HG03439 (cell line): ENCODE measurements at regions not wholly inside any gene's neighbourhood (a gene's known extent, or its start where the extent isn't known, plus 50 kb on each side); places are given as distances from the start of the nearest gene placed in this dataset.
"Not testable (repeated sequence)": the region's sequence is repeated elsewhere in the genome, so short reads cannot be mapped to it uniquely, and the experiment has no call there.

Experiments used
- ATAC-seq: cut with Tn5 transposase; IDR thresholded peaks from one replicate; pipeline ENCODE4 v1.9.1; 2021; ENCODE audit warnings: mild to moderate bottlenecking, moderate library complexity; ENCODE audit not compliant: unreplicated experiment

DNA sequence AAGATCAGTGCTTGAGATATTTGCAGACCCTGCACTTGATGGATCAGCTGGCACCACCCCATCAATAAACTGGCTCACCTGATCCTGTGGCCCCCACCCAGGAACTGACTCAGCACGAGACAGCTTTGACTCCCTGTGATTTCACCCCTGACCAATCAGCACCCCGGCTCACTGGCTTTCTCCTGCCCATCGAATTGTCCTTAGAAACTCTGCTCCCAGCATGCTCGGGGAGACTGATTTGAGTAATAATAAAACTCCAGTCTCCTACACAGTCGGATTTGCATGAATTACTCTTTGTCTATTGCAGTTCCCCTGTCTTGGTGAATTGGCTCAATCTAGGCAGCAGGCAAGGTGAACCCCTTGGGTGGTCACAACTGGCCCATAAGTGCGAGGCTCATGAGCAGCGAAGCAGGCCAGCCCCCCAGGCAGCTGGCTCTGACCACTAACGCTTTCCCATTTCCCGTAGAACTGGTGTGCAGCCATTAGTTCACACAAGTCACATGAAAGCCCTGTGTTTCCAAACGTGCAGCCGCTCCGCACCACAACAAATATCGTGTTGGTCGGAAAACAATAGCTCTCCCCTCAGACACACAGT is 79.6 kb downstream of the RSPH3 start:
- ATAC-seq = no peak

DNA sequence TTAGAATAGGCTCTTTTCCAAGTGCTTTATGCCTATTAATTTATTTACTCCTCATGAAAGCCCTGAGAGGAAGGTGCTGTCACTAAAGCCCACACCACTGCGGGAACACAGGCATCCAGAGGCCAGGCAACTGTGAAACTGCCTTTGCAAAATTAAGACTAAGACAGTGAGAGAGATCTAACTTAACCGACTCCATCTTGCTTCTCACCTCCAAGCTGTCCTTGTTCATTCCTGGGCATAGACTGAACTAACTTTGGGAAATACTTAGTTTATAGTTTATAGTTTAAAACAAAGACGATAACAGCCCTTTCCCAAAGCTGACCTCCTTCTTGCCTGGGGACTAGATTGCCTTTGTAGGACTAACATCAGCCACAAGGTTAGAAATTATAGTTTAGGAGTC is 80.1 kb downstream of the RSPH3 start:
- ATAC-seq = no peak

DNA sequence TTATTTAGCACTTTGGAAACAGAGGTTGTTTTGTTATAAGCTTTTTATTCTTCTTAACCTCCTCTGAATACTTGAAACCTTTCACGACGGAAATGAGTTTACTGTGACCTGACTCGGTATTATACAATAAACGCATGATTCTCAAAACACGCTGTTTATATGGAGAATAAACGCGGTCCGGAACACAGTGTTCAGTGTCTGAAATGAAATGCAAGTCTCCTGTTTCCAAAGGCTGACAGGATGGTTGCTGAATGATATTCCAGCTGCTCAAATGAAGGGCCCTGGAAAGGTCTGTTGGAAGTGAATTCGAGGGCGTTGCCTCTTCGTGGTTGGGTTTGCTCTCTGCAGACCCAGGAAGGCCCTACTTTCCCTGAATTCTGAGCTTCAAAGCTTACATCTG is 83.4 kb downstream of the RSPH3 start:
- no peak for ATAC-seq

DNA sequence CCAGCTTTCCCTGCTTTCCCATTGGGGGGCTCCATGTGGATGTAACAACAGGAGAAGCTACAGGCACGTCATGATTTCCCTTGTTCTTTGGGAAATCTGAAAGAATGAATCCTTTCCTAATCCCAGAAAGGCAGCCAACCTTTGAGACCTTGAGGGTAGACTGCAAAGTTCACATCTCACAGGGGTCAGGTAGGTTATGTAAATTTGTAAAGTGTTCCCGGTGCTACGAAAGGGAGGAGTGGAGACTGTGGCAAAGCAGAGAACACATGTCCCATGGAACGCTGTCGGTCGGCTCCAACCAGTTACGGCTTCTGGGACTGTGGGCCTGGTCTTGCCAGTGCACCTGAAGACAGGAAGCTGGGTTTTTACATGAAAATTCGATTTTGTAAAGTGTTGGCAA is 85.1 kb downstream of the RSPH3 start:
- no peak for ATAC-seq

DNA sequence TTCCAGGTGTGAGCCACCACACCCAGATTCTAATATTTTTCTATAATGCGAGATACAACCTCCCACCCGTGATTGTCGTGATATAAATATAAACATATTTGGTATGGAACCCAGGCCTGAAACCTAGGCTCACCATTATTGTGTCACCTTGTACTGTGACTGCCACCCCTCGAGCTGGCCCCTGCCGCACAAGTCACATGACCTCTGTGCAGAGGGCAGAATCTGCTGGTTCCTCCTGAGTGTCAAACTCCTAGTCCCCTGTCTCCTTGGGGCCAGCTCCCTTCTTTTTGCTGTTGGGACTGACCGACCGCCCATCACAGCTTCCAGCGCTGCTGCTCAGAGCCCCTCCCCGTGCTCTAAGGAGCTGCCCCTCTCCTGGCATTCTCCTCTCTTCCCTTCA is 86.4 kb downstream of the RSPH3 start:
- ATAC-seq = no peak

DNA sequence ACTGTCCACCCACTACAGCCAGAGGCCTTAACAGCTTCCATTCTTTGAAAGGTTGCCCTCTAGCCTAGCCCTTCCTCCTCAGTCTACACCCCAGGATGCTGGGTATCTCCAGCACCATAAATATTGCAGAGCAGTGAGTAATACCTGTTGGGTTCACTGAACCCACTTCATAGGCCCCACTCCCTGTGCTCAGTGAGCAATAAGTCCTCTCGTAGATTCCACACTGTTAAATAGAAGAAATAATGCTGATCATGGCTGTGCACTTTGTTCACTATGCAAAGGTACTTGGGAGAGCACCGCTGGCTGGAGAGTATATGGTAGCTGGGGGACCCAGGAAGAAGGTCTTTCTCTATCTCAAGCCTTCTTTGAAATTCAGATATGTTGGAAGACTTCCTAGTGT is 87.3 kb downstream of the RSPH3 start:
- no peak for ATAC-seq

DNA sequence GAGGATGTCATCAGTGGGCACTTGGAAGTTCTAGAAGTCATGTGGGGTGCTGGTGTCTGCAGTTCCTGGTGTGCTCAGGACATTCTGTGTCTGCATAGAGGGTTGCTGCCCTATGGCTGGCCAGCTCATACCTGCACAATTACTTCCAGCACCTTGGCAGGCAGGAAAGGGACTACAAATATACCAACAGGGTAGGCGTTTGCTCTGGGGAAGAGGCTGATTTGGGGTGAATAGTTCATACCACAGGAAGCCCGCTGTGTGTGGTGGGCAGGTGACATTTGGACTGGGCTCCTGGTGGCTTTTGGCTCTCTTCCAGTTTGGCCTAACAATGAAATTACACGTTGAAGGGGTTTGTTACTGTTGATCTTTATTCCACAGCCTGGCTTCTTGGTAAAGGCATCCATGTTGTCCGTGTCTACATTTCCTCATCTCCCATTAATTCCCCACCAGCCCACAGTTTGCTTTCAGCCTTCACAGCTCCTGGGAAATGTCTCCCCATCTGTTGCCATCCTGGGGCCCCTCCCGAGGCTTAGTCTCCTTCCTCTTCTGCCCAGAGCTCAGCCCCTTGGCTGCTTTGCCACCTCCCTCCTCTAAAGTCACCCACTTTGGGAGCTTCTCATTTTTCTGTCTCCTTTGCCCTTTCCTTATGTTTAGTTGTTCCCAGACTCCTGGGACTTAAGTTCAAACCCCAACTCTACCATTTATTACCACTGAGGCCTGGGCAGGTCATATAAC is 88.1 kb downstream of the RSPH3 start:
- no peak for ATAC-seq

DNA sequence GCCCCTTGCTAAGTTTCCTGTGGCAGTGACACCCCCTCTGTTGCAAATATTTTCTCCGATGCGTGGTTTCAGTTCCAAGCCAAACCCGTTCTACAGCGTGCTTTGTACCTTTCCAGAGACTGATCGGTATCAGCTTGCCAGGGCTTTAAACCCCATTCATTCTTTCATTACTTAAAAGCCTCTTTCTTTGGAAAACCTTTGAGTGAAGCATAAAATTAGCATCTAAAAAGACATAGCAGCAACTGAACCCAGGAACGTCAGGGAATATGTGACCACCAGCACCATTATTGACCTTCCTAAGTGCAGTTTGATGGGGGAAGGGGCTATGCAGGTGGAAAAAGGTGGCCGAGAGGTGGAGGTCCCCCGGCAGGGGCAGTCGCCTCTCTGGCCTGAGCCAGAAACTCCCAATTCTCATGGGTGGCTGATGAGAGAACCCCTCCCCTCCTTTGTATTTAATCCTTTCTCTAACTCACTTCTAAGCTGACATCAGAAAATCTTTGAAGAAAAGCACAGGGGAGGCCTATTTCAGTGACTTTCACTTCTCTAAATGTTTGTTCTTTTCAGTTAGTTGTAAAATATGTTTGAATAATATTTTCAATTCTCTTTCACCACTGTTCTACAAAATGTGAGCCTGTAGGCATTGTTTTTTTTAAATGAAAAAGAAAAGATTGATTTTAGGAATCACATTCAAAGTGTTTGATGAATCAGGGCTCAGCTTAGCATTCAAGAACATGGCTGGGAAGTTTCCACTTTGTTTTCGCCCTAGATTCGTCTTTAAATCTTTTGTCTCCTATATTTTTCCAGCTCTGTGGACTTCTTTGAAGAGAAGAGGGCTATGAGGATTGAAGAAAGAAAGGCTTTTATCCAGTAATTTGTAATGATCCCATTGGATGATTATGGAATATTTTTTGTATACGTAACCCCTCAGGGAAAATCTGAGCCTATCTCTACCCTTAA is 89.2 kb downstream of the RSPH3 start:
- ATAC-seq = no peak

DNA sequence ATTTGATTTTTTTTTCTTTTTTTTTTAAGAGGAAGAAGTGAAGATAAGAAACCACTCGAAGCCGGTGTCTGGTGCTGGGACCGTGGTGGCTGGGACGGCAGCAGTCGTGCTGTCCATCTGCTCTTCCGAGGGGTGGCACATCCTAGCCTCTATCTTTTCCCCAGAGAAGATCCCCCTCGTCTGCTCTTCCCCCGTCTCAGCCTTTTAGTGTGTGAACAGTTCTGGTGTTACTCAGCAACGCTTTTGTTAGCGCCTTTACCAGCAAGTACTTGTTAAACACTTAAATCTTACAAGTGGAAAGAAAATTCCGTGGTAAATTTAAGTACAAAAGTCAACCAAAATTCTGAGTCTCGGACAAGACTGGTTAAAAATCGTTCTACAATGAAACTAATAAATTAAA is 90.1 kb downstream of the RSPH3 start:
- no peak for ATAC-seq

DNA sequence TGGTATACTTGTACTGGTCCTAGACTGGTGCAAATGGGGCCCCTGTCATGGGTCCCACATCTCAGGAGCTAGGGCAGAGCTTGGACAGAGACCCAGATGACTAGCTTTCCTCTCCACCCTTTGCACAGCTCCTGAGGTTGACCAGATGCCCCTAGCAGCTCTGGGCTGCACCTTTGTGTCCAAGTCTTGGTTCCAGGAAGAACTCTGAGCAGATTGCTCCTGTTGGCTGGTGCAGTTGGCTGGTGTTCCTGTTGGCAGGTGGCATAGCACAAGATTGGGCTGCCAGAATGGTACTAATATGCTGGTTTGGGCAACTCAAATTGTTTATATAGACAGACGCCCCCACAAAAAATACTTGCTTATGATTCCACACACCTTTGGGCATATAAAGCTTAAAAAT is 89.4 kb upstream of the EZR start:
- no peak for ATAC-seq

DNA sequence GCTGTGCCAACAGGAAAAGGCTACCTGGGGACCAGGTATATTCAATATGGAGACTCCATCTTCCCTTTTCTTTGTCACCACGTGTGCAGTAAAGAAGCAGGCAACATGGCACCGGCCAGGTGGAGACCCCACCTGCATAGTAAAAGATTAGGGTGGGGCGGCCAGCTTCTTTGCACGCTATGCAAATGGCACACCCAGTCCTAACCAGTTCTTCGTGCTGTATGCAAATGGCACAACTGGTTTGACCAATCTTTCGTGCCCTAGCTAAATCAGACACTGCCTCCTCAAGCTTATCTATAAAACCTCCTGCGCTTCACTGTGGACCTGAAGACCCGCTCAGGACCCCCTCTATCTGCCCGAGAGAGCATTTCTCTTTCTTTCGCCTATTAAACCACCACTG is 88.8 kb upstream of the EZR start:
- ATAC-seq = no peak

DNA sequence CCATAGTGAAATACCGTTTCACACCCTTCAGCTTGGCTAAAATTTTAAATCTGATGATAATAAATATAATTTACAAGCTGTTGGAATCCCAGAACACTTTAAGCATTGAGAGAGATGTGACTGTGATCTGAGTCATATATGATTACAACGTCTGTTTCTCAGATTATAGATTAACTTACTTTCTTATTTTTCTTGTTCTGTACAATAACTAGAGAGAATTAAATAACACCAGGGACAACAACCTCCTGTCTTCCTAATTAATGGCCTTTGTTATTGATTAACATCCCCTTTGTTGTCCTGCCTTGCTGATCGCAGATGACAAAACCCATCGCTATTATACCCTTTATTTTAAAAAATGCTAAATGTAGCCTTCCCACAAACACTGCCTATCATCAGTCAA is 87.8 kb upstream of the EZR start:
- no peak for ATAC-seq

DNA sequence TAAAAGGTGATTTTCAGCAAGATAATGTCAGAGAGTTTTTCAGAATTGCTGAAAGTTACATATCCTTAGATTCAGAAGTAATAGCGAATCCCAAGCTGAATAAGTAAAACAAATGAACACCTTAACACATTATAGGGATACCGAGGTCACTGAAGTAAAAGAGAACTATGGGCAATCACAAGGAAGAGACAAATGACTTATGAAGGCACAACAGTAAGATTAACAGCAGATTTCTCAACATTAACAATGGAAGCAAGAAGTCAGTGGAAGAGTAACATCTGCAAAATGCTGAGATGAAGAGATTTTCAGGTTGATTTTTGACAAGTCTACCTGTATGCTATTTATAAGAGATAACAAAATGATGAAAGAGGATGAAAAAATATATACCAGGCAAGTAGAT is 86.1 kb upstream of the EZR start:
- no peak for ATAC-seq

DNA sequence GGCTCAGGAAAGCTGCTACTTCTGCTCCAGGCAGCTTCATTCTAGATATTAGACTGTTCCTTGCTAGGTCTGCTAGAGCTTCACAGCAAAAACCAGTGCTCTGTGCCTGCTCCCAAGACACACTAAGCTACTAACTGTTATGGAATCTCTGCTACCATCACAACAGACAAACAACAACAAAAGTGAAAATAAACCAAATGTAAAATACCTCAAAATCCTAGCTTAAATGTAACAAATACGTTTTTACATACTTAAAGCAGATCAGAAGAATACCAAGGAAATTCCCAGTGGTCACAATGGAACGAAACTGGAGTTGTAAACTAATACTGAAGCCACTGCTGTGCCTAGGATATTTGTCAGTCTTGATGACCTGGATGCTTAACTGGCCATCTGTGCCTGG is 84.6 kb upstream of the EZR start:
- ATAC-seq = no peak

DNA sequence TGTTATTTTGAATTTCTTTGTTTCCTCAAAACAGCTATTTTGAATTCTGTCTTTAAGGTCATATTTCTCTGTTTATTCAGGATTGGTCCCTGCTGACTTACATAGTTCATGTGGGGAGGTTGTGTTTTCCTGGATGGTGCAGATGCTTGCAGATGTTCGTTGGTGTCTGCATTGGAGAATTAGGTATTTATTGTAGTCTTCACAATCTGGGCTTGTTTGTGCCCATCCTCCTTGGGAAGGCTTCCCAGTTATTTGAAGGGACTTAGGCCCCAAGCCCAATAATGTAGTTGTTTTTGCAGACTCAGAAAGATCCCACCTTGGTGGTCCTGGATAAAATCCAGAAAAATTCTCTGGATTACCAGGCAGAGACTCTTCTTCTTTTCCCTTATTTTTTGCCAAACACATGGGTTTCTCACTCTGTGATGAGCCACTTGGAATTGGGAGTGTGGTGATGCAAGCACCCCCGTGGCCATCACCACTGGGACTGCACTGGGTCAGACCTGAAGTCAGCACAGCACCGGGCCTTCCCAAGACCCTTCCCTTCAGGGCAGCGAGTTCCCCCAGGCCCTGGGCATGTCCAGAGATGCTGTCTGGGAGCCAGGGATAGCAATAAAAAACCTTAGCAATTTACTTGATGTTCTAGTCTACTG is 81.6 kb upstream of the EZR start:
- ATAC-seq = no peak

DNA sequence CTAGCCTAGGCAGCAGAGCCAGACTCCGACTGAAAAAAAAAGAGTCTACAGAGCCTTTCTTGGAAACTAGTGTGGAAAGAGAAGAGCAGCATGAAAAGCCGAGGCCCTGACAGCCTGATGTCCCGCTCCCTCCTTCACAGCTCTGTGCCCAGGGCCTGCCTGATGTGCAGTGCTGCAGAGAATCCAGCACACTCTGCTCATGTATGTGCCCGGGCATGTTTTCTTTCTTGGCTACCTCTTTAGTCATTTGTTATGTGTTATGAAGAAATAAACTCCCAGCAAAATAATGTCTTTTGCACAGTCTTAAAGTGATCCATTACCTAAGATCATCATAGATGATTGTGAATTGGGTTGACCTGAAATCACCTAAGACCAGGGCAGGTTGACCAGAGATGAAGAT is 78.1 kb upstream of the EZR start:
- ATAC-seq = no peak

DNA sequence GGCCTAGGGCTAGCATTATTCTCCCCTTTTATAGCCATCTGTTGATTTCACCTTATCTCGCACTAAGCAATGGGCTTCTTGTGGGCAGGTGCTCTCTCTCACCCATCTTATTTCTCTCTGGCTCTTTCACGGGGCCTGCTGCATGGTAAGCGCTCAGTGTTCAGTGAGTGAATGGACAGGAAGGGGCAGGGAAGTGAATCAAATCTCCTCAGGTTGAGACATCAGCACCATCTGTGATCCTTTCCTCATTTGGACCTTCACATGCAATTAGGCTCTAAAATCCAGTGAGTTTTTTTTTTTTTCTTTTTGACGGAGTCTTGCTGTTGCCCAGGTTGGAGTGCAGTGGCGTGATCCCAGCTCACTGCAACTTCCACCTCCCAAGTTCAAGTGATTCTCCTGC is 76.5 kb upstream of the EZR start:
- no peak for ATAC-seq

DNA sequence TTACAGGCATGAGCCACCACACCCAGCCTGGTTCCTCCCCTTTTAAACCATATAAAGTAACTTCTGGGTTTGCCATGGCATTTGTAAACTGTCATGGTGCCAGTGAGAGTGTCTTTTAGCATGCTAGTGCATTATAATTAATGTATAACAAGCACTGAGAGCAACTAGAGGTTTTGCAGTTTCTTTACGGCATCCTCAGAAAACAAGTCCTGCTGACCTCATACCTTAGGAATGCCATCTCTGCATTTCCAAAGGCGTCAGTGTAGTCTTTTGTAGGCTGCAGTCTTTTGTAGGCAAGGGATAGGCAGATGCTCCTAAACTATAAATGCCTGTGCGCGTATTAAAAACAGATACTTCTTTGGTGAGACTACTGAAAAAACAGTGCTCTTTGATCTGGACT is 75.0 kb upstream of the EZR start:
- ATAC-seq = no peak

DNA sequence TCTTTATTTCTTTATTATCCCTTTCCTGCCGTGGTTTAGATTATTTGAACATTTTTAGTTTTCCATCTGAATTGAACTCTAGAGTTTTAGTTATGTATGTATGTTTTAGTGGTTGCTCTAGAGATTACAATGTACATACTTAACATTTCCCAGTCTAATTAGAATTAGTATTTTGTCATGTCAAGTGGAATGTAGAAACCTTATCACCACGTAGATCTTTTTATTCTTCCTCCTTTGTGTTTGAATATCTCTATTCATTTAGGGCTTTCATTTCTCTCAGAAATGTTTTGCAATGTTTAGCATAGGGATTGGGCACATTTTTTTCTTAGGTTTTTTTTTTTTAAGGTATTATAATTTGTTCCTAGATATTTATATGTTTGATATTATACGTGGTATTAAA is 73.1 kb upstream of the EZR start:
- no peak for ATAC-seq

DNA sequence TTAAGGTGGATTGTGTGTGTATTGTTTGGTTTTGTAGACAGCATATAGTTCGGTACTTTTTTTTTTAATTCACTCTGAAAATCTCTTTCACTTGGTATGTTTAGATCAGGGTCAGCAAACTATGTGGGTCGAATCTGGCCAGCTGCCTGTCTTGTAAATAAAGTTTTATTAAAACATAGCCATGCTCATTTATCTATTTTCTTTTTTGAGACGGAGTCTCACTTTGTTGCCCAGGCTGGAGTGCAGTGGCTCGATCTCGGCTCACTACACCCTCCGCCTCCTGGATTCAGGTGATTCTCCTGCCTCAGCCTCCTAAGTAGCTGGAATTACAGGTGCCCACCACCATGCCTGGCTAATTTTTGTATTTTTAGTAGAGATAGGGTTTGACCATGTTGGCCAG is 72.4 kb upstream of the EZR start:
- ATAC-seq = not testable (repeated sequence)

DNA sequence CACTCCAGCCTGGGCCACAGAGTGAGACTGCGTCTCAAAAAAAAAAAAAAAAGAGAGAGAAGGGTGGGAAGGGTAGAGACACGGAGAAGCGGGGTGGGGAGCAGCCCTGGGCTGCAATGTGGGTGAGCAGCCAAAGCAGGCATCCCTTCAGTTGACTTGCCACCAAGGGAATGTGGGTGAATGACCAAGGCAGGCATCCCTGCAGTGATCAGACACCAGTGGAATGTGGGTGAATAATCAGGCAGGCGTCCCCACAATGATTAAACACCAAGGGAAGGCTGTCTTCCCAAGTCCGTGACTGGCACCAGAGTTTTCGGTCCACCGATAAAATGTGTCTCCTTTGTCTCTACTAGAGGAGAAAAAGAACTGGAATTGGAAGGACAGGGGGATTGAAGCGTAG is 69.0 kb upstream of the EZR start:
- not testable (repeated sequence) for ATAC-seq
